ENCODE measurements at regions not wholly inside any gene's neighbourhood (a gene's known extent, or its start where the extent isn't known, plus 50 kb on each side); places are given as distances from the start of the nearest gene placed in this dataset.

- no peak for DNase-seq
These were observed 59.0 kb upstream of the EDEM3 start for GRCh38 chr1:184813528-184814089.

- DNase-seq = no peak
These were observed 56.9 kb upstream of the EDEM3 start for GRCh38 chr1:184811439-184812111.

- no peak for DNase-seq
These were observed 56.2 kb upstream of the EDEM3 start for GRCh38 chr1:184810735-184811343.

GRCh38 chr1:184806296-184806721, 51.7 kb upstream of the EDEM3 start:
- DNase-seq = peak; percentile 13 to 39

- DNase-seq = peak; percentile 80 to 85
These were observed 51.1 kb upstream of the EDEM3 start for GRCh38 chr1:184805667-184806295.

All from CD4-positive, alpha-beta T cell treated with Interferon alpha-2 for 1 hour (primary cell).